C4-2B (cell line): ENCODE measurements at regions not wholly inside any gene's neighbourhood (a gene's known extent, or its start where the extent isn't known, plus 50 kb on each side); places are given as distances from the start of the nearest gene placed in this dataset.

Experiments used
- CTCF ChIP-seq: fragments of 450-650 bp; conservative IDR thresholded peaks from 2 replicates; pipeline ENCODE4 v1.5.1; 2017; ENCODE audit warnings: mild to moderate bottlenecking
- ZFX ChIP-seq: fragments of 450-650 bp; IDR thresholded peaks from 2 replicates; pipeline ENCODE4 v1.6.1; 2017

GRCh38 chr3:113140876-113141275 lies 70.5 kb upstream of the BOC start:
- no peak for TF ChIP-seq CTCF
- no peak for TF ChIP-seq ZFX
